GM18508 (cell line): ENCODE measurements at regions not wholly inside any gene's neighbourhood (a gene's known extent, or its start where the extent isn't known, plus 50 kb on each side); places are given as distances from the start of the nearest gene placed in this dataset.
"Not testable (repeated sequence)": the region's sequence is repeated elsewhere in the genome, so short reads cannot be mapped to it uniquely, and the experiment has no call there.

Experiments
- ATAC-seq: cut with Tn5 transposase; IDR thresholded peaks from one replicate; pipeline ENCODE4 v1.9.1; 2021; ENCODE audit warnings: moderate number of reproducible peaks; ENCODE audit not compliant: insufficient read depth, unreplicated experiment

- no peak for ATAC-seq
Observed at GRCh38 chr10:44558521-44558920, 173.6 kb upstream of the CXCL12 start.

GRCh38 chr10:44564361-44564760, 179.5 kb upstream of the CXCL12 start:
- no peak for ATAC-seq

GRCh38 chr10:44564790-44565189, 179.9 kb upstream of the CXCL12 start:
- ATAC-seq, result no peak

GRCh38 chr10:44566786-44567185, 181.9 kb upstream of the CXCL12 start:
- no peak for ATAC-seq

- no peak for ATAC-seq
Observed at GRCh38 chr10:44567471-44567870, 182.6 kb upstream of the CXCL12 start.

- no peak for ATAC-seq
Observed at GRCh38 chr10:44569193-44570091, 184.5 kb upstream of the CXCL12 start.

- no peak for ATAC-seq
Observed at GRCh38 chr10:44571701-44572100, 186.8 kb upstream of the CXCL12 start.

- no peak for ATAC-seq
Observed at GRCh38 chr10:44572146-44572545, 187.2 kb upstream of the CXCL12 start.

- ATAC-seq, result no peak
Observed at GRCh38 chr10:44573821-44574220, 188.9 kb upstream of the CXCL12 start.

GRCh38 chr10:44574596-44575480, 189.9 kb upstream of the CXCL12 start:
- no peak for ATAC-seq

- no peak for ATAC-seq
Observed at GRCh38 chr10:44575601-44576380, 190.9 kb upstream of the CXCL12 start.

GRCh38 chr10:44576702-44577191, 191.8 kb upstream of the CXCL12 start:
- ATAC-seq, result no peak

GRCh38 chr10:44577533-44577932, 192.6 kb upstream of the CXCL12 start:
- ATAC-seq, result no peak

- no peak for ATAC-seq
Observed at GRCh38 chr10:44578271-44578670, 193.4 kb upstream of the CXCL12 start.

- not testable (repeated sequence) for ATAC-seq
Observed at GRCh38 chr10:44578963-44579362, 194.1 kb upstream of the CXCL12 start.

- no peak for ATAC-seq
Observed at GRCh38 chr10:44581996-44582395, 197.1 kb upstream of the CXCL12 start.

GRCh38 chr10:44587488-44588318, 202.8 kb upstream of the CXCL12 start:
- no peak for ATAC-seq

GRCh38 chr10:44589181-44589943, 204.5 kb upstream of the CXCL12 start:
- no peak for ATAC-seq
